GM12865 (cell line): ENCODE measurements at regions not wholly inside any gene's neighbourhood (a gene's known extent, or its start where the extent isn't known, plus 50 kb on each side); places are given as distances from the start of the nearest gene placed in this dataset.

ENCODE experiments used
- DNase-seq: peaks from one replicate; pipeline ENCODE4 v3.0.0; 2010; ENCODE audit warnings: low read depth
- H3K4me3 ChIP-seq: 2 replicates; pipeline ENCODE4 v1.5.1; 2011; ENCODE audit warnings: mild to moderate bottlenecking, low read depth, low read length, control low read depth
- TF ChIP-seq, protein P1 (sequence below): IDR thresholded peaks from 2 replicates; pipeline ENCODE4 v1.5.1; 2011; ENCODE audit warnings: low read length, control low read depth, low read depth, inconsistent platforms; ENCODE audit not compliant: insufficient read depth; ENCODE audit errors: missing control alignments

DNA sequence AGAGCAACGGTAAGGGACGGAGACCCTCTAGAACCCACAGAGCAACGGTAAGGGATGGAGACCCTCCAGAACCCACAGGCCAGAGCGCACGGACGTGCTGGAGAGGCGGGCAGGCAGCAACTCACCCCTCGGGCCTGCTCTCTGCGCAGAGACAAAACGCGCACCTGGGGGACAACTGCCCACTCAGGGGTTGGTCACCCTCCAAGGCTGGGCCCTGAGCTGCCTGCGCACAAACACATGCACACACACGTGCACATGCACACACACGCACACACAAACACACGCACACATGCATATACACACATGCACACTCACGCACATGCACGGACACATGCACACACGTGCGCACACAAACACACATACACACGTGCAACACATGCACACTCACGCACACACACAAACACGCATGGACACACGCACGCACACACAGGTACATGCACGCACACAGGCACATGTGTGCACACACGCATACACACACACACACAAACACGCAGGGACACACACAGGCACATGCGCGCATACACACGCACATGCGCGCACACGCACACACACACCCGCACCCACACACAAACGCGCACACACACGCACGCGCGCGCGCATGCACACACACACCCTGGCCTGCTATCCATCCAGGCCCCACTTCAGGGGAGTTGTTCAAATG, 88.3 kb downstream of the NCOR2 start:
- H3K4me3 ChIP-seq: no peak overlapping the region
- no peak for DNase-seq
- TF ChIP-seq, protein P1, sequence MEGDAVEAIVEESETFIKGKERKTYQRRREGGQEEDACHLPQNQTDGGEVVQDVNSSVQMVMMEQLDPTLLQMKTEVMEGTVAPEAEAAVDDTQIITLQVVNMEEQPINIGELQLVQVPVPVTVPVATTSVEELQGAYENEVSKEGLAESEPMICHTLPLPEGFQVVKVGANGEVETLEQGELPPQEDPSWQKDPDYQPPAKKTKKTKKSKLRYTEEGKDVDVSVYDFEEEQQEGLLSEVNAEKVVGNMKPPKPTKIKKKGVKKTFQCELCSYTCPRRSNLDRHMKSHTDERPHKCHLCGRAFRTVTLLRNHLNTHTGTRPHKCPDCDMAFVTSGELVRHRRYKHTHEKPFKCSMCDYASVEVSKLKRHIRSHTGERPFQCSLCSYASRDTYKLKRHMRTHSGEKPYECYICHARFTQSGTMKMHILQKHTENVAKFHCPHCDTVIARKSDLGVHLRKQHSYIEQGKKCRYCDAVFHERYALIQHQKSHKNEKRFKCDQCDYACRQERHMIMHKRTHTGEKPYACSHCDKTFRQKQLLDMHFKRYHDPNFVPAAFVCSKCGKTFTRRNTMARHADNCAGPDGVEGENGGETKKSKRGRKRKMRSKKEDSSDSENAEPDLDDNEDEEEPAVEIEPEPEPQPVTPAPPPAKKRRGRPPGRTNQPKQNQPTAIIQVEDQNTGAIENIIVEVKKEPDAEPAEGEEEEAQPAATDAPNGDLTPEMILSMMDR: no peak

DNA sequence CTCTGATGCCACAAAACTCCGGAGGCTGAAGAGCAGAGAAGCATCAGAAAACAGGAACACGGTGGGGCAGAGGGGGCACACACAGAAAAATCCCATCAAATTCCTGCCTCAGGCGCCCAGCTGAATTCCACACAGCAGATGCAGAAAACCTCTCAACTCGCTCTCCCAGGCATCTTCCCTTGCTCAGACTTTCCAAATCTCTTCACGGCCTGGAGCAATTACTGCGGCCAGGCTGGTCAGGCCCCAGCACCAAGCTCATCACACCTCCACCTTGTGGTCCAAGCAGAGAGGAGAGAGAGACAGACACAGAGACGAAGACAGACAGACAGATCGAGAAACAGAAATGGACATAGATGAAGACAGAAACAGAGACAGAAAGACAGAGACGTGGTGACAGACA, 89.0 kb downstream of the NCOR2 start:
- DNase-seq: no peak
- TF ChIP-seq, protein P1: no peak
- H3K4me3 ChIP-seq: no peak overlapping the region

DNA sequence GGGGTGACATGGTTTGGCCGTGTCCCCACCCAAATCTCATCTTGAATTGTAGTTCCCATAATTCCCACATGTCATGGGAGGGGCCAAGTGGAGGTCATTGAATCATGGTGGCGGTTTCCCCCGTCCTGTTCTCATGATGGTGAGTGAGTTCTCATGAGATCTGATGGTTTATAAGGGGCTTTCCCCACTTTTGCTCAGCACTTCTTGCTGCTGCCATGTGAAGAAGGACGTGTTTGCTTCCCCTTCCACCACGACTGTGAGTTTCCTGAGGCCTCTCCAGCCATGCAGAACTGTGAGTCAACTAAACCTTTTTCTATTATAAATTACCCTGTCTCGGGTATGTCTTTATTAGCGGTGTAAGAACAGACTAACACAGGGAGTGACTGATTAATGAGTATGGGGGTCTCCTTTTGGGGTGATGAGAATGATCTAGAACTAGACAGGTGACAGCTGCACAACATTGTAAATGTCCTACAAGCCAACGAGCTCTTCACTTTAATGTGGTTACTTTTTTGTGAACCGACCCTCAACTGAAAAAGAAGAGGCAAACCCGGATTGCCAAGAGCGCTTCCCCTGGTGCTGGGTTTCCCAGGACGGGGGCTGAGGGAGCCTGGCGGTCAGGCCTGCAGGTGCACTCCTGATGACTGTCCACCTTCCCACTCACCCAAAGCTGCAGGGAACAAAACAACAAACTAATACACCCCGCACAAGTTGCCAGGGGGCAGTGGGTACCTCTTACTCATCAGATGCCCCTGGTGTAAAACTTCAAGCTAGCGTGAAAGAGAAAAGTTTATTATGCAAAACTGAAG, 90.1 kb downstream of the NCOR2 start:
- TF ChIP-seq, protein P1: no peak
- H3K4me3 ChIP-seq: no peak overlapping the region
- peak; percentile 73 for DNase-seq

DNA sequence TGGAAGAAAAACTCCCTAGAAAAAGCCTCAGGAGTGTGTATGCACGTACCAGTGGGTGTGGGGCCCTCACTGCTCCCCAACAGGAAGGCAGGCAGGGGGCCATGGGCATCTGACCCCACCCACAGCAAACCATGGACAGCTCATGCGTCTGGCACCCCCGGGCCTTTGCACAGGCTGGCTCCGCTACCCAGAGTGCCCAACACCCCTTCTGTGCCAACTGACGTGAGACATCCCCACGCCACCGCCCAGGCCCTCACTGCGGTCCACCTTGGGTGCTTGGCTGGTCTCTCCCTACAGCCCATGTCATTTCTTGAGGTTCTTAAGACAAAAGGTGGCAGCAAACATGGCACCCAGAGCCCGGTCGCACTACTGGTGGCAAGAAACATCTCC, 91.4 kb downstream of the NCOR2 start:
- TF ChIP-seq, protein P1: no peak
- DNase-seq: no peak

DNA sequence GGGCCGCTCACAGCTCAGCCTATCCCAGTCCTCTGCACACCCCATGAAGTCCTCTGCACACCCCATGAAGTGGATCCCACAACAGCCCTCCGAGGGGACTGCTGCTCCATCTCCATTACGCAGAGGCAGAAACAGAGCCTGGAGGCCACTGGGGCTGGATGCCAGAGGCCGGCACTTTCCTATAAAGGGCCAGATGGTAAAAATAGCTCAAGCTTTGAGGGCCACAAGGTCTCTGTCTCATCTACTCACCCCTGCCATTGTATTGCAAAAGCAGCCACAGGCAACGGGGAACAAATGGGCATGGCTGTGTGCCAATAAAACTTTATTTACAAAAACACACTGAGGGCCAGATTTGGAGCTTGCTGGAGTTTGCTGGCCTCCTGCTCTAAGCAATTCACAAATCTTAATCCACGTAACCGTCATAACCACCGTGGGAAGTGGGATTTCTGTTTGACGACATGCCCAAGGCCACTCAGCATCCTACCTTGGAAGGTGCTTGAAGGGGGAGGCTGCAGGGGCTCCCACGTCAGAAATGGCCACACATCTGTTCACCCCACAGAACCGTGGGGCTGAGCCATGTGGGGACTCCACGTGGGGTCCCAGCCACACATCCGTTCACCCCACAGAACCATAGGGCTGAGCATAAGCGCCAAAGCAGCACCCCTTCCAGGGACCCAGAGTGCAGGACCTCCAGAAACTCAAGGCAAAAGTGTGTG, 92.0 kb downstream of the NCOR2 start:
- no peak for DNase-seq
- no peak overlapping the region for H3K4me3 ChIP-seq
- TF ChIP-seq, protein P1: no peak

More for the DNA sequence above, 91.4 kb downstream of the NCOR2 start:
- no peak overlapping the region for H3K4me3 ChIP-seq

DNA sequence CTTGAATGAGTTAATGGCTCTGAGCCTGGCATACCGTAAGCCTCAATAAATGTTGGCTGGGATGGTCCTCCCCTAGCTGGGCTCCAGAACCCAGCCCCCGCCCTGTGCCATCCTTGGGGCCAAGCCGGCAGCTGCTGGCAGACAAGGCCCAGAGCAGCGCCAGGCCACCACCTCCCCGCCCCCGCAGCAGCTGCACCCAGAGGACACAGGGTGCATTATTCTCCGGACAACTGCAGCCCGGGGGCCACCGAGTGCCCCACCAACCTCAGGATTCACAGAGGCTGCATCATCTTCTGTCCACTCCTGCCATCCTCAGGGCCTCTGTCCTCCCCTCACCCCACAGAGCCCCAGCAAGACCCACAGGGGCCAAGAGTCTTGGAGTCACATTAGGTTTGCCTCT, 92.7 kb downstream of the NCOR2 start:
- DNase-seq: no peak
- H3K4me3 ChIP-seq: no peak overlapping the region
- TF ChIP-seq, protein P1: no peak
